Heart left ventricle (tissue), 13 donors: ENCODE measurements at regions not wholly inside any gene's neighbourhood (a gene's known extent, or its start where the extent isn't known, plus 50 kb on each side); places are given as distances from the start of the nearest gene placed in this dataset.

Experiments
- POLR2A ChIP-seq, 2 donors: fragments of 450-650 bp; IDR thresholded peaks; one replicate each; pipeline ENCODE4 v1.6.1; 2017; ENCODE audit warnings: antibody characterized with exemption in 2 of 2, mild to moderate bottlenecking in 2 of 2, moderate library complexity in 2 of 2
- TF ChIP-seq, protein P1 (sequence below), 12 donors: fragments of 200-600 bp; sonication (generic) in 4 of 12; IDR thresholded peaks; one replicate each; pipeline versions ENCODE4 v1.5.0 to v1.8.0; 2018 to 2022; ENCODE audit warnings: antibody characterized with exemption in 12 of 12, mild to moderate bottlenecking in 5 of 12
- donor health status: ischemic (EF 13 %, LVEDD 7.1; RV severe dilation, severe dysfunction).
- donor health status: DM: no; HTN: yes; CAD: no.
- donor health status: DM: no; HTN: no; CAD: no.
- donor health status: ischemic (EF 25% LVEDD 6.9; RV normal size, moderate dysfunction).
- donor health status: ischemic (EF 25% LVEDD 5.7; RV mildly dilated, moderate dysfunction).
- donor health status: ischemic (EF 35%, LVEDD 5.7; RV mildly dilated, moderate dysfunction).
- donor health status: nonischemic (EF 11% LVEDD 7.7; RV severe dilation, severe dysfunction).
- donor health status: DM: yes; HTN: yes; CAD: no.
- donor health status: PGD.
- donor health status: ischemic (EF 29% LVEDD 5.4; RV normal size, mild dysfunction).
- donor health status: nonischemic (EF 23%, LVEDD 6.1; RV moderate dilation, normal function).

DNA sequence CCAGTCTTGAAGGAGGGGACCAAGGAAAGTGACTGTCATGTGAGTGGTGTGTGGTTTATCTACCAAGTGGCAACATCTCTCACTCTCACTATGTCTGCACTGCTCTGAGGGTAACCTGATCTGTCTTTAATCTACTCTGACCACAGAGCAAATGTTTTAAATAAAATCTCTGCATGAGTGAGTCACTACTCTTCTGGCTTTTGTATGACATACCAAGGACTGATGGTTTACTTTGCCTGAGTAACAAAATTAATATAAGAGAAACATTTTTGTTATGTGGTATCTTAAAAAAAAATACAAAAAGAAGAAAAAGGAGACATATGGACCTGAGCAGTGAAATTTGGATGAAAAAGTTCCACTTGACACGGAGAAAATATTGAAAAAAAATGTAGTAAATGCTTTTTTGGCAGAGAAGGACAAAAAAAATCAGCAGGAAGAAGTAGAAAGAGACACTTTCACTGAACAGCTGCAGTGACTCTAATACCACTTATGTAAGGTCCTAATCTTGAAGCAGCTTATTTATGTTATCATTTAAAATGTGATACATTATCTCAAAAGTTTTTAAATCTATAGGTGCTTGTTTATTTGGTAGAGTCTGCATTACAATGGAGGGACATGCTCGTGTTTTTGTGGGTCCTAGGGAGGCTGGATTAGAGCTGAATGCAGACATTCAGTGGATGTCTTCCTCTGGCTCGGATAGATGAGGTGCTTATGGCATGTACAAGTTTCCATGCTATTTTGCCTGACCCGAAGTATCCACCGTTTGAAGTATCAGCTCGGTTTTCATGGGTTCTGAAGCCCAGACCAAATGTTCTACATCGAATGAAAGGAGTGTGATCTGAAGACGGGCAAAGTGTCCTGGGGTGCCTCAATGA is 240.7 kb downstream of the MAP2K6 start:
- TF ChIP-seq, protein P1, sequence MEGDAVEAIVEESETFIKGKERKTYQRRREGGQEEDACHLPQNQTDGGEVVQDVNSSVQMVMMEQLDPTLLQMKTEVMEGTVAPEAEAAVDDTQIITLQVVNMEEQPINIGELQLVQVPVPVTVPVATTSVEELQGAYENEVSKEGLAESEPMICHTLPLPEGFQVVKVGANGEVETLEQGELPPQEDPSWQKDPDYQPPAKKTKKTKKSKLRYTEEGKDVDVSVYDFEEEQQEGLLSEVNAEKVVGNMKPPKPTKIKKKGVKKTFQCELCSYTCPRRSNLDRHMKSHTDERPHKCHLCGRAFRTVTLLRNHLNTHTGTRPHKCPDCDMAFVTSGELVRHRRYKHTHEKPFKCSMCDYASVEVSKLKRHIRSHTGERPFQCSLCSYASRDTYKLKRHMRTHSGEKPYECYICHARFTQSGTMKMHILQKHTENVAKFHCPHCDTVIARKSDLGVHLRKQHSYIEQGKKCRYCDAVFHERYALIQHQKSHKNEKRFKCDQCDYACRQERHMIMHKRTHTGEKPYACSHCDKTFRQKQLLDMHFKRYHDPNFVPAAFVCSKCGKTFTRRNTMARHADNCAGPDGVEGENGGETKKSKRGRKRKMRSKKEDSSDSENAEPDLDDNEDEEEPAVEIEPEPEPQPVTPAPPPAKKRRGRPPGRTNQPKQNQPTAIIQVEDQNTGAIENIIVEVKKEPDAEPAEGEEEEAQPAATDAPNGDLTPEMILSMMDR (IDR thresholded peaks at IDR 0.05), result no peak
- no peak for TF ChIP-seq POLR2A (IDR thresholded peaks at IDR 0.05)
